ENCODE measurements at regions not wholly inside any gene's neighbourhood (a gene's known extent, or its start where the extent isn't known, plus 50 kb on each side); places are given as distances from the start of the nearest gene placed in this dataset.

DNA sequence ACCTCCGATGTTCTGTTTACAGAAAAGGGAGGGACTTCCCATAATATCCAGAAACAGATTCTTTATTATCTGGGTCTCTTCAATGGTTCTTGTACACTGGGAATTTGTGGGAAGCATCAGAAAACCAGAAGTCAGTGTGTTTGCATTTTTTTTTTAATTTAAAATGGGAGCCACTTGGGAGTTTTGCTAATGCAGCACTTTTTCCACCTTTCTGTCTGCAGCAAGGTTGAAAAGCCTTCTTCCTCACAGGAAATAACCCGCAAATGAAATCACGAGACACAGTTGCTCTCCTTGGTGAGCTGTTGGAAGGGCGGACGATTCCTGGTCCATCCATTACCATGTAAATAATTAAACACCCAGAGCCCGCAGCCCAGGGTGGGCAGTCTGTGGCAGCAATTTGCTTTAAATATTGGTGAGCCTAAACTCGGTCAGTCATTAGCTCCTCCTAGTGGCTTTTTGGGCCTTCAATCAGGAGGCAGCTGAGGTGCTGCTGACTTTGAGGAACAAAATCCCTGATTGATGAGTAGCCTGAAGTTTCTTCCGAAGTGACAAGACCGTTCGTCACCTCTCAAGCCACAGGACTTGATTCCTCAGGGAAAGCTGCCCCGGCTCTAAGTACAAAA is 471.5 kb downstream of the EPHA4 start:
- no peak overlapping the region for H3K23ac ChIP-seq (ENCODE audit: low read length in 2 of 2)
- no peaks in the 10 kb centered on the region for H3K36me3 ChIP-seq (ENCODE audit: control insufficient read depth in 1 of 2, insufficient read depth in 2 of 2, low read depth in 1 of 2, low read length in 2 of 2)
- peak overlapping the region; percentile 99 for H2AK5ac ChIP-seq (ENCODE audit: low read length, severe bottlenecking)
- no peak overlapping the region for H2BK15ac ChIP-seq (ENCODE audit: low read depth, poor library complexity, severe bottlenecking)
- H3K27ac ChIP-seq (ENCODE audit: low read length, poor library complexity, severe bottlenecking) = peak overlapping the region; percentile 82
- no peak for DNase-seq
- H3K79me1 ChIP-seq (replicated peaks; ENCODE audit: low read length, poor library complexity, severe bottlenecking) = no peaks in the 10 kb centered on the region
- H3K4me2 ChIP-seq (ENCODE audit: low read length, poor library complexity, severe bottlenecking) = no peak overlapping the region
- no peak overlapping the region for H4K8ac ChIP-seq (ENCODE audit: low read length)
- 74% methylated on average over 11 of the region's 11 CpGs for WGBS
- peaks cover 5% of the 10 kb centered on the region for H3K4me1 ChIP-seq (ENCODE audit: control insufficient read depth, insufficient read depth, low read depth, low read length)
- no peak overlapping the region for H2AFZ ChIP-seq (ENCODE audit: low read depth, low read length)
- no peak overlapping the region for H2BK12ac ChIP-seq (ENCODE audit: low read length in 2 of 2)
- H3K9me3 ChIP-seq (ENCODE audit: control insufficient read depth, low read length) = no peaks in the 10 kb centered on the region
- H3K4ac ChIP-seq (ENCODE audit: low read depth in 1 of 2, low read length in 2 of 2) = no peak overlapping the region
- no peak overlapping the region for H4K91ac ChIP-seq (ENCODE audit: low read length)
- H3K14ac ChIP-seq (ENCODE audit: low read length in 2 of 2) = no peak overlapping the region
- H3K4me3 ChIP-seq (ENCODE audit: insufficient read depth in 1 of 2, low read depth in 1 of 2, low read length in 2 of 2) = no peak overlapping the region
- H2BK120ac ChIP-seq (ENCODE audit: low read depth, low read length) = no peak overlapping the region
- peak overlapping the region; percentile 63 for H2BK5ac ChIP-seq (ENCODE audit: low read depth, low read length, poor library complexity, severe bottlenecking)
- no peak overlapping the region for H3K18ac ChIP-seq (ENCODE audit: low read depth in 1 of 2, low read length in 2 of 2)
- no peak overlapping the region for H3K9ac ChIP-seq (ENCODE audit: low read length)
- no peaks in the 10 kb centered on the region for H3K27me3 ChIP-seq (ENCODE audit: control insufficient read depth in 1 of 2, insufficient read depth in 1 of 2, low read length in 2 of 2)

DNA sequence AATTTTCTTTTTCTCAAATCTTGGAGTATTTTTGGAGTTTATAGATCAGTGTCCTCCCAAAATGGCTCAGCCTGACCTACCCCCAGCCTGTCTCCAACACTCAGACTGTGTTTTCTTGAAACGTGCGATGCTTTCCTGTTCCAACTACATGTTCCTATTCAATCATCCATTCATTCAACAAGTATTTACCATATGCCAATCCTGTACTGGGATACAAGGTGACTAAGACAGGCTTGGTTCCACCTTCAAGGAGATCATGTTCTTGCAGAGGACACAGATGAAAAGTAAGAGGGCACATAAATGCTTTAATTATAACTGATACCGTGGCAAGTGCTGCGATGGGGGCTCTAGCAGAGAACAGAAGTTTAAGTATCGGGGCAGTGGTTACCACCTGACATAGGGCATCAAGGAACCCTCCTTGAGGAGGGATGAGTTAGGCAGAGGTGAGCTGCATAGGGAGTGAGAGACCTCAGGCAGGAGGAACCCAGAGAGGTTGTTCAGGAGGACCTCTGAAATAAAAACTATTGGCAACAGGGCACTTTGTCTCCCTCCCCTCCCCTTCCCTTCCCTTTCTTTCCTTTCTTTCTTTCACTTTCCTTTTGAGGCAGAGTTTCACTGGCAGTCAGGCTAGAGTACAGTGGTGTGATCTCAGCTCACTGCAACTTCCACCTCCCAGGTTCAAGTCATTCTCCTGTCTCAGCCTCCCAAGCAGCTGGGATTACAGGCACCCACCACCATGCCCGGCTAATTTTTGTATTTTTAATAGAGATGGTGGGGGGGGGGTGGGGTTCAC is 469.0 kb downstream of the EPHA4 start:
- H3K23ac ChIP-seq (ENCODE audit: low read length in 2 of 2) = no peak overlapping the region
- H3K36me3 ChIP-seq (ENCODE audit: control insufficient read depth in 1 of 2, insufficient read depth in 2 of 2, low read depth in 1 of 2, low read length in 2 of 2) = no peaks in the 10 kb centered on the region
- no peak overlapping the region for H4K8ac ChIP-seq (ENCODE audit: low read length)
- no peak overlapping the region for H3K4ac ChIP-seq (ENCODE audit: low read depth in 1 of 2, low read length in 2 of 2)
- no peak overlapping the region for H3K27ac ChIP-seq (ENCODE audit: low read length, poor library complexity, severe bottlenecking)
- no peak overlapping the region for H3K14ac ChIP-seq (ENCODE audit: low read length in 2 of 2)
- no peak overlapping the region for H3K9ac ChIP-seq (ENCODE audit: low read length)
- H3K9me3 ChIP-seq (ENCODE audit: control insufficient read depth, low read length) = no peaks in the 10 kb centered on the region
- H2AK5ac ChIP-seq (ENCODE audit: low read length, severe bottlenecking) = peak overlapping the region; percentile 36
- no peak overlapping the region for H3K4me3 ChIP-seq (ENCODE audit: insufficient read depth in 1 of 2, low read depth in 1 of 2, low read length in 2 of 2)
- H3K4me2 ChIP-seq (ENCODE audit: low read length, poor library complexity, severe bottlenecking) = no peak overlapping the region
- H2BK15ac ChIP-seq (ENCODE audit: low read depth, poor library complexity, severe bottlenecking) = no peak overlapping the region
- H2AFZ ChIP-seq (ENCODE audit: low read depth, low read length) = no peak overlapping the region
- H2BK12ac ChIP-seq (ENCODE audit: low read length in 2 of 2) = no peak overlapping the region
- H4K91ac ChIP-seq (ENCODE audit: low read length) = no peak overlapping the region
- no peak overlapping the region for H3K18ac ChIP-seq (ENCODE audit: low read depth in 1 of 2, low read length in 2 of 2)
- peak; percentile 39 for DNase-seq
- no peak overlapping the region for H2BK120ac ChIP-seq (ENCODE audit: low read depth, low read length)
- no peaks in the 10 kb centered on the region for H3K79me1 ChIP-seq (replicated peaks; ENCODE audit: low read length, poor library complexity, severe bottlenecking)
- H2BK5ac ChIP-seq (ENCODE audit: low read depth, low read length, poor library complexity, severe bottlenecking) = no peak overlapping the region
- no peaks in the 10 kb centered on the region for H3K27me3 ChIP-seq (ENCODE audit: control insufficient read depth in 1 of 2, insufficient read depth in 1 of 2, low read length in 2 of 2)
- H3K4me1 ChIP-seq (ENCODE audit: control insufficient read depth, insufficient read depth, low read depth, low read length) = peaks cover 2% of the 10 kb centered on the region
- 93% methylated on average over 5 of the region's 6 CpGs for WGBS

DNA sequence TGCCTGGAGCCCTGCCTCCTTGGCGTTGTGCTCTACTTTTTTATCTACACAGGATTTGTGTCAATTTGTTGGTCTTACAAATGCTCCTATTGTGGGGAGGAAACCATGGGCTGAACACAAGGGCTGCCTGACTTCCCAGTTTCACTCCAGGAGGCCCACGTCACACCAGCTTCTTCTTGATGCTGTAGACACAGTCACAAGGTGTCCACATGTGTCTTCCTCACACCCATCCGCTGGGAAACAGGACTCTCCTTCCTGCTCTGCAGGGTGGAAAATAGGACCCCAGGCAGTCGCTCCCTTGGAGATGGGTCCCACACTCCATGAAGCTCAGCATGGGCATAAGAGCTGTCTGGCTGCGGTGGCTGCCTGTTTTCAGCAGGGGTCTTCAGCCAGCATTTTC is 468.2 kb downstream of the EPHA4 start:
- Histone ChIP-seq H2AK5ac (ENCODE audit: low read length, severe bottlenecking) (no peak overlapping the region), H3K27me3 (ENCODE audit: control insufficient read depth in 1 of 2, insufficient read depth in 1 of 2, low read length in 2 of 2) (no peaks in the 10 kb centered on the region), H3K4me3 (ENCODE audit: insufficient read depth in 1 of 2, low read depth in 1 of 2, low read length in 2 of 2) (peak overlapping the region in 1 of 2 experiments; percentile 42), H3K4me2 (ENCODE audit: low read length, poor library complexity, severe bottlenecking) (no peak overlapping the region), H2BK120ac (ENCODE audit: low read depth, low read length) (no peak overlapping the region), H3K9me3 (ENCODE audit: control insufficient read depth, low read length) (no peaks in the 10 kb centered on the region), H3K9ac (ENCODE audit: low read length) (peak overlapping the region; percentile 75), H3K27ac (ENCODE audit: low read length, poor library complexity, severe bottlenecking) (no peak overlapping the region), H2BK12ac (ENCODE audit: low read length in 2 of 2) (peak overlapping the region in 1 of 2 experiments; percentile 33), H2AFZ (ENCODE audit: low read depth, low read length) (no peak overlapping the region), H3K4me1 (ENCODE audit: control insufficient read depth, insufficient read depth, low read depth, low read length) (peaks cover 2% of the 10 kb centered on the region), H3K4ac (ENCODE audit: low read depth in 1 of 2, low read length in 2 of 2) (peak overlapping the region in 1 of 2 experiments; percentile 20), H4K8ac (ENCODE audit: low read length) (no peak overlapping the region), H2BK15ac (ENCODE audit: low read depth, poor library complexity, severe bottlenecking) (no peak overlapping the region), H4K91ac (ENCODE audit: low read length) (no peak overlapping the region), H2BK5ac (ENCODE audit: low read depth, low read length, poor library complexity, severe bottlenecking) (no peak overlapping the region), H3K23ac (ENCODE audit: low read length in 2 of 2) (no peak overlapping the region), H3K18ac (ENCODE audit: low read depth in 1 of 2, low read length in 2 of 2) (peak overlapping the region; percentile 14 to 29), H3K14ac (ENCODE audit: low read length in 2 of 2) (no peak overlapping the region), H3K79me1 (replicated peaks; ENCODE audit: low read length, poor library complexity, severe bottlenecking) (no peaks in the 10 kb centered on the region), H3K36me3 (ENCODE audit: control insufficient read depth in 1 of 2, insufficient read depth in 2 of 2, low read depth in 1 of 2, low read length in 2 of 2) (no peaks in the 10 kb centered on the region)
- no peak for DNase-seq
- 93% methylated on average over 5 of the region's 5 CpGs for WGBS

DNA sequence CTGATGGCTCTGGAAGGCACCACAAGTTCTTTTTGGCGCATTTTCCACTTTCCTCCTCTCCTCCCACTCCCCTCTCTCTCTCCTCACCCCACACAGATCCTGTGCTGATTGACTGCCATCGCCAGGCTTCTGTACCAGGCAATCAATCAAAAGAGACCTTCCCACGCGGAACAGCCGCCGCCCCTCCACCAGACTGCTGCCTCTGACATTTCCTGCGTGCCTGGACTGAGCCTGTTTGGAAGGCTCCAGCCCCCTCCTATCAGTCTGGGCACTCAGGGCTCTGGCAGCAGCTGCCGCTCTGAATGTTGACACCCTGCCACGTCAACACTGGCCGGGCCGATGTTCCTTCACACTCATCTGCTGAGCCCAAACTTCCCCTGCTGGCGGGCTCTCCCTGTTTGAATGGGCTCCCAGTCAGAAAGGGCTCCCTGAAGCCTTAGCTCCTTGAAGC is 467.7 kb downstream of the EPHA4 start:
- Histone ChIP-seq H3K4me2 (ENCODE audit: low read length, poor library complexity, severe bottlenecking) (no peak overlapping the region), H3K27me3 (ENCODE audit: control insufficient read depth in 1 of 2, insufficient read depth in 1 of 2, low read length in 2 of 2) (no peaks in the 10 kb centered on the region), H3K9ac (ENCODE audit: low read length) (peak overlapping the region; percentile 75), H4K91ac (ENCODE audit: low read length) (no peak overlapping the region), H3K14ac (ENCODE audit: low read length in 2 of 2) (peak overlapping the region in 1 of 2 experiments; percentile 1), H4K8ac (ENCODE audit: low read length) (peak overlapping the region; percentile 76), H2BK120ac (ENCODE audit: low read depth, low read length) (no peak overlapping the region), H3K23ac (ENCODE audit: low read length in 2 of 2) (no peak overlapping the region), H2BK15ac (ENCODE audit: low read depth, poor library complexity, severe bottlenecking) (no peak overlapping the region), H3K9me3 (ENCODE audit: control insufficient read depth, low read length) (no peaks in the 10 kb centered on the region), H2BK5ac (ENCODE audit: low read depth, low read length, poor library complexity, severe bottlenecking) (no peak overlapping the region), H2BK12ac (ENCODE audit: low read length in 2 of 2) (no peak overlapping the region), H2AFZ (ENCODE audit: low read depth, low read length) (no peak overlapping the region), H3K36me3 (ENCODE audit: control insufficient read depth in 1 of 2, insufficient read depth in 2 of 2, low read depth in 1 of 2, low read length in 2 of 2) (no peaks in the 10 kb centered on the region), H2AK5ac (ENCODE audit: low read length, severe bottlenecking) (no peak overlapping the region), H3K4me1 (ENCODE audit: control insufficient read depth, insufficient read depth, low read depth, low read length) (peaks cover 2% of the 10 kb centered on the region), H3K27ac (ENCODE audit: low read length, poor library complexity, severe bottlenecking) (no peak overlapping the region), H3K4me3 (ENCODE audit: insufficient read depth in 1 of 2, low read depth in 1 of 2, low read length in 2 of 2) (peak overlapping the region in 1 of 2 experiments; percentile 42), H3K18ac (ENCODE audit: low read depth in 1 of 2, low read length in 2 of 2) (peak overlapping the region; percentile 14 to 42), H3K79me1 (replicated peaks; ENCODE audit: low read length, poor library complexity, severe bottlenecking) (no peaks in the 10 kb centered on the region), H3K4ac (ENCODE audit: low read depth in 1 of 2, low read length in 2 of 2) (peak overlapping the region in 1 of 2 experiments; percentile 20)
- 37% methylated on average over 12 of the region's 12 CpGs for WGBS
- peak; percentile 52 for DNase-seq

All from mesenchymal stem cell (in vitro differentiated cells and primary cell).